GM19438 (cell line): ENCODE measurements at regions not wholly inside any gene's neighbourhood (a gene's known extent, or its start where the extent isn't known, plus 50 kb on each side); places are given as distances from the start of the nearest gene placed in this dataset.
"Not testable (repeated sequence)": the region's sequence is repeated elsewhere in the genome, so short reads cannot be mapped to it uniquely, and the experiment has no call there.

Experiments used
- ATAC-seq: cut with Tn5 transposase; IDR thresholded peaks from one replicate; pipeline ENCODE4 v1.9.1; 2021; ENCODE audit warnings: low read depth; ENCODE audit not compliant: unreplicated experiment

DNA sequence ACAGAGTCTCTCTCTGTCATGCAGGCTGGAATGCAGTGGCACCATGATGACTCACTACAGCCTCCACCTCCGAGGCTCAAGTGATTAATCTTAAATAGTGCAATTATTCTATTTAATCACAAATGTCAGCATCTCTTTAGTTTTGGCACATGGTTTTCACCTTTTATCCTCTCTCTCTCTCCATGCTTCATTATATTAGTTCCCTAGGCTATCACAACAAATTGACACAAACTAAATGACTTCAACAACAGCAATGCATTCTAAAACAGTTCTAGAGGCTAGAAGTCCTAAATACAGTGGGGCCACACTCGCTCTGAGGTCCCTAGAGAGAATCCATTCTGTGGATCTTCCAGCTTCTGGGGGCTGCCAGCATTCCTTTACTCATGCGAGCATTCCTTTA is 178.2 kb upstream of the ZNG1F start:
- ATAC-seq: not testable (repeated sequence)

DNA sequence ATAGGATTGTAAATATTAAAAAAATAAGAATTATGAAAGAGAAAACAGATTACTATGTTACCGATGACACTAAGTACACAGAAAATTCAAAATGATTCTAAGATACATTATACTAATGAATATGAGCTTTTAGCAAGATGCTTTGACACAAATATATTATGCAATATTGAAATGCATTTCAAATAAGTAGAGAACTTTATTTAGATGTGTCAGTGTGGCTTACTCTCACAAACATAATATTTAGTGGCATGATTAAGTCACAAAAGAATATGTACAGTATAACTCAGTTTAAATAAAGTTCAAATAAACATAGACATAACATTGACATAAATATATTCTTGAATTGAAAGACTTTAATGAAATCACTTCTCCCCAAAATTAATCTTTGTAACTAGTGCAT is 172.7 kb upstream of the ZNG1F start:
- not testable (repeated sequence) for ATAC-seq

DNA sequence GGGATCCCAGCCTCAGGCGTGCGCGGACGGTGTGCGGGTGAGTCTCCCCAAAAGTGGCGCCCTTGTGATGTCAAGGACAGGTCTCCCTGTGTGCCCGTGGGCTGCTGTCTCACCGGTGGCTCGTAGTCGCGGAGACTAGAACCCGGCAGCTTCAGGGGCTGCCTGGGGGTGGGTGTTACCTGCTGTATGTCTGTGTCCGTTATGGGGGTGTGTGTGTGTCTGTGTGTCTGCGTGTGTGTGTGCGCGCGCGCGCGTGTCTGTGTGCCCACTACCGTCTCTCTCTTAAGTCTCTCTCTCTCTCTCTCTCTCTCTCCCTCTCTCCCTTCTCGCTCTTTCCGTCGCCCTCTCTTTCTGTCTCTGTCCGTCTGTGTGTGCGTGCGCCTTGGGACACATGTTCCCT is 170.0 kb upstream of the ZNG1F start:
- not testable (repeated sequence) for ATAC-seq

DNA sequence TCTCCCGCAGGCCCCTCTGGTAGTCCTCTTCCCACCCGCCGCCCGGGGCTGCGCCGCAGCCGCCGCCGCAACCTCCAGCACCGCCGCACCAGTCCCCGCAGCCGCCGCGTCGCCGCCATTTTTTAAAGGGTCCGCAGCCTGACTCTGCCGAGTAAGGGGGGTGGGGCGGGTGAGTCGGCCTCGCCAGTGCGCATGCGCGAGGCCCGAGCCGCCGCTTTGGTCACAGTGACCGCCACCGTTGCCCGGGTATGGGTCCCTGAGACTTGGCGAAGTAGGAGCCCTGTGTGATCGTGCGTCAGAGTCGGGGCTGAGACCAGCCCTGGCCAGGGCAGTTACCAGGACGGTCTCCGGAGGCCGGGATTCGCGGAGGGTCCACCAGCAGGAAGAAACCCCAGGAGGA is 169.6 kb upstream of the ZNG1F start:
- ATAC-seq: not testable (repeated sequence)

DNA sequence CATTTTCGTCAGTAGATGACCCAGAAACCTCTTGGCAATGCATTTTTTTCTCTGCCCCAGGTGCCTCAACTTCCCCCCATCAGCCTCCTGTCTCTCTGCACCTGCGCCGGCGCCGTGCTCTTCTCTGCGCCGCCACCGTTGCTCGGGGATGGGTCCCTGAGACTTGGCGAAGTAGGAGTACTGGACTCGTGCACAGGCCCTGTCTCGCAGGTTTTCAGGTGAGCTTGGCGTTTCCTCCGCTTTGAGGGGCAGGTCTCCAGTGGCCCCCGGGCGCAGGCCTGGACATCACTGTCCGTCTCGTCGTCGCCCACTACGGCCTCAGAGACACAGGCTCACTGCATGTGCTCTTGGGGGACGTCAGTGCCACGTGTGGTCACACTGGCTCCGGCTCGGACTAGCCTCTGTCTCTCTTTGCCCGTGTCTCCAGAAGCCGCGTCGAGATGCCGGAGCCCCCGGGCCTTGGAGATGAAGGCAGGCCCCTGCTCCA is 168.8 kb upstream of the ZNG1F start:
- not testable (repeated sequence) for ATAC-seq

DNA sequence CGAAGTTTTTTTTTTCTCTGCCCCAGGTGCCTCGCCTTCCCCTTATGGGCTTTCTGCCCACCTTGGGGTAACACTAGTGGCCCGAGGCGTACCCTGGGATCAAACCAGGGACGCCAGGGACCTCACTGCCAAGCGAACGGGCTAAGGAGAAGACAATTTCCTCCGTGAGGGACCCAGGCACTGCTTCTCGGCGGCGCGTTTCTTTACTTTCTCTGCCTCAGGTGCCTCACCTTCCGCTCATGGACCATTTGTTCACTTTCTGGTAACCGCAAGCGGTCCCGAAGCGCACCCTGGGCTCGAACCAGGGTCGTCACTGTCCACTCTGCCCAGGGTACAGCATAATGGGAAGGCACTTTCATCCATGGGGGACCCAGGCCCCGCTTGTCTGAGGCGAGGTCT is 168.2 kb upstream of the ZNG1F start:
- ATAC-seq: not testable (repeated sequence)

DNA sequence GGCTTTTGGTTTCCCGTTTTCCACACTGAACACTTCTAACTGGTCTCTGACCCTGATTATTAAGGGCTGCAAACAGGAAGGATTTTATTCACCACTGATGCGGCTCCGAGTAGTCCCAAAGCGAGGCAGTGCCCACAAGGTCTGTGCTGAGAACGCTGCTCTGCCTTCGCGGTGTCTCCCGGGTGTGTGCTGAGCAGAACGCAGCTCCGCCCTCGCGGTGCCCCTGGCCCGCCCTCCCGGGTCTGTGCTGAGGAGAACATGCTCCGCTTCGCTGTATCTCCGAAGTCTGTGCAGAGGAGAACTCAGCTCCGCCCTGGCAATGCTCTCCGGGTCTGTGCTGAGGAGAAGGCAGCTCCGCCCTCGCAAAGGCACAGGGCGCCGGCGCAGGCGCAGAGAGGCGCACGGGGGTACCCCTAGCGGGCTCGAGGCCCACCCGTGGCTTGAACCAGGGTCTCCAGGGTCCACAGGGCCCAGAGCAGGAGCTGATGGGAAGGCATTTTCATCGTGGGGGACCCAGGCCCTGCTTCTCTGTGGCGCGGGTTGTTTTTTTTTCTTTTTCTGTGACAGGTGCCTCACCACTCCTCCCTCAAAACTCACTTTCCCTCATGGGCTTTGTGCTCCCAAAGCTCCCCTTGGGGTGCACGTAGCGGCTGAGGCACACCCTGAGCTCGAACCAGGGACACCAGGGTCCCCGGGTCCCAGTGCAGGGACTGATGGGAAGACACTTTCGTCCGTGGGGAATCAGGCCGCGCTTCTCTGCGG is 167.7 kb upstream of the ZNG1F start:
- not testable (repeated sequence) for ATAC-seq

DNA sequence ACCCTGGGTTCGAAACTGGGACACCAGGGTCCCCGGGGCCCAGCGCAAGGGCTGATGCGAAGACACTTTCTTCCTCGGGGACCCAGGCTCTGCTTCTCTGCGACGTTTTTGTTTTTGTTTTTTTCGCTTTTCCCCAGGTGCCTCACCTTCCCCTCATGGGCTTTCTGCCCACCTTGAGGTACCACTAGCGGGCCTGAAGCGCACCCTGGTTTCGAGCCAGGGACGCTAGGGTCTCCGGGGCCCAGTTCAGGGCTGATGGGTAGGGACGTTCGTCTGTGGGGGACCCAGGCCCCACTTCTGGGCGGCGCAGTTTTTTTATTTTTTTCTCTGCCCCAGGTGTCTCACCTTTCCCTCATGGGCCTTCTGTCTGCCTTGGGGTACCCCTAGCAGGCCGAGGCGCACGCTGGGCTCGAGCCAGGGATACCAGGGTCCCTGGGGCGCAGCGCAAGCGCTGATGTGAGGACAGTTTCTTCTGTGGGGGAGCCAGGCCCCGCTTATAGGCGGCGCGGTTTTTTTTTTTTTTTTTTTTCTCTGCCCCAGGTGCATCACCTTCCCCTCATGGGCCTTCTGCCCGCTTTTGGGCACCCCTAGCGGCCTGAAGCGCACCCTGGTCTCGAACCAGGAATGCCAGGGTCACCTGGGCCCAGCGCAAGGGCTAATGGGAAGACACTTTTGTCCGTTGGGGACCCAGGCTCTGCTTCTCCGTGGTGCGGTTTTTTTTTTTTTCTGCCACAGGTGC is 166.8 kb upstream of the ZNG1F start:
- not testable (repeated sequence) for ATAC-seq

DNA sequence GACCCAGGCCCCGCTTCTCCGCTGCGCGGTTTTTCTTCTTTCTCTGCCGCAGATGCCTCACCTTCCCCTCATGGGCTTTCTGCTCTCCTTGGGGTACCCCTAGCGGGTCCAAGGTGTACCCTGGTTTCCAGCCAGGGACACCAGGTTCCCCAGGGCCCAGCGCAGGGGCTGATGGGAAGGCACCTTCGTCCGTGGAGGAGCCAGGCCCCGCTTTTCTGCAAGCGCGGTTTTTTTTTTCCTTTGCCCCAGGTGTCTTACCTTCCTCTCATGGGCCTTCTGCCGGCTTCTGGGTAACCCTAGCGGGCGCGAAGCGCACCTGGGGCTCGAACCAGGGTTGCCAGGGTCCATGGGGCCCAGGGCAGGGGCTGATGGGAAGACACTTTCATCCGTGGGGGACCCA is 165.9 kb upstream of the ZNG1F start:
- ATAC-seq: not testable (repeated sequence)

DNA sequence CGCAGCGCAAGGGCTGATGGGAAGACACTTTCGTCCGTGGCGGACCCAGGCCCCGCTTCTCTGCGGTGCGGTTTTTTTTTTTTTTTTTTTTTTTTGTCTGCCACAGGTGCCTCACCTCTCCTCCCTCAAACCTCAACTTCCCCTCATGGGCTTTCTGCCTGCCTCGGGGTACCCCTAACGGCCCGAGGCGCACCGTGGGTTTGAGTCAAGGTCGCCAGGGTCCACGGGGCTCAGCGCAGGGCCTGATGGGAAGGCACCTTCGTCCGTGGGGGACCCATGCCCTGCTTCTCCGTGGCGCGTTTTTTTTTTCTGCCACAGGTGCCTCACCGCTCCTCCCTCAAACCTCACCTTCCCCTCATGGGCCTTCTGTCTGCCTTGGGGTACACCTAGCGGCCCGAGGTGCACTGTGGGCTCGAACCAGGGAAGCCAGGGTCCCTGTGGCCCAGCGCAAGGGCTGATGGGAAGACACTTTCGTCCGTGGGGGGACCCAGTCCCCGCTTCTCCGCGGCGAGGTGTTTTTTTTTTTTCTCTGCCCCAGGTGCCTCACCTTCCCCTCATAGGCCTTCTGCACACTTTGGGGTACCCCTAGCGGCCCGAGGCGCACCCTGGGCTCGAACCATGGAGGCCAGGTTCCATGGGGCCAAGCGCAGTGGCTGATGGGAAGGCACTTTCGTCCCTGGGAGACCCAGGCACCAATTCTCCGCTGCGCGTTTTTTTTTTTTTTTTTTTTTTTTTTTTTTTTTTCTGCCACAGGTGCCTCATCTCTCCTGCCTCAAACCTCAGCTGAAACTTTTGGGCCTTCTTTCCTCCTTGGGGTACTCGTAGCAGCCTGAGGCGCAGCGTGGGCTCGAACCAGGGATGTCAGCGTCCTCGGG is 165.2 kb upstream of the ZNG1F start:
- not testable (repeated sequence) for ATAC-seq

DNA sequence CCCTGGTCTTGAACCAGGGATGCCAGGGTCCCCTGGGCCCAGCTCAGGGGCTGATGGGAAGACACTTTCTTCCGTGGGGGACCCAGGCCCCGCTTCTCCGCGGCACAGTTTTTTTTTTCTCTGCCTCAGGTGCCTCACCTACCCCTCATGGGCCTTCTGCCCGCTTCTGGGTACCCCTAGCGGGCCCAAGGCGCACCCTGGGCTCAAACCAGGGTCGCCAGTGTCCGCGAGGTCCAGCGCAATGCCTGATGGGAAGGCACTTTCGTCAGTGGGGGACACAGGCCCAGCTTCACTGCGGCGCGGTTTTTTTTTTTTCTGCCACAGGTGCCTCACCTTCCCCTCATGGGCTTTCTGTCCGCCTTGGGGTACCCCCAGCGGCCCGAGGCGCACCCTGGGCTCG is 163.9 kb upstream of the ZNG1F start:
- not testable (repeated sequence) for ATAC-seq

DNA sequence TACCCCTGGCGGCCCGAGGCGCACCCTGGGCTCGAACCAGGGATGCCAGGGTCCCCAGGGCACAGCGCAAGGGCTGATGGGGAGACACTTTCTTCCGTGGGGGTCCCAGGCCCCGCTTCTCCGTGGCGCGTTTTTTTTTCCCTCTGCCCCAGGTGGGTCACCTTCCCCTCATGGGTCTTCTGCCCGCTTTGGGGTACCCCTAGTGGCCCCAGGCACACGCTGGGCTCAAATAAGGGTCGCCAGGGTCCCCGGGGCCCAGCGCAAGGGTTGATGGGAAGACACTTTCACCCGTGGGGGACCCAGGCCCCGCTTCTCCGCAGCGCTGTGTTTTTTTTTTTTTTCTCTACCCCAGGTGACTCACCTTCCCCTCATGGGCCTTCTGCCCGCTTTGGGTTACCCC is 163.3 kb upstream of the ZNG1F start:
- ATAC-seq: not testable (repeated sequence)

DNA sequence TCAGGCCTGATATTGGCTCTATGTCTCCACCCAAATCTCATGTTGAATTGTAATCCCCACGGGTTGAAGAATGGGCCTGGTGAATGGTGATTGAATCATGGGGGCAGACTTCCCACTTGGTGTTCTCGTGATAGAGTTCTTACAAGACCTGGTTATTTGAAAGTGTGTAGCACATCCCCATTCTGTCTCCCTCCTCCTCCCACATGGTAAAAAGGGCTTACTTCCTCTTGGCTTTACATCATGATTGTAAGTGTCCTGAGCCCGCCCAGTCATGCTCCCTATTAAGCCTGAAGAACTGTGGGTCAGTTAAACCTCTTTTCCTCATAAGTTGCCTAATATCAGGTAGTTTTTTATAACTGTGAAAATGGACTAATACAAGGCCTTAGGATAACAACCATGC is 158.8 kb upstream of the ZNG1F start:
- not testable (repeated sequence) for ATAC-seq

DNA sequence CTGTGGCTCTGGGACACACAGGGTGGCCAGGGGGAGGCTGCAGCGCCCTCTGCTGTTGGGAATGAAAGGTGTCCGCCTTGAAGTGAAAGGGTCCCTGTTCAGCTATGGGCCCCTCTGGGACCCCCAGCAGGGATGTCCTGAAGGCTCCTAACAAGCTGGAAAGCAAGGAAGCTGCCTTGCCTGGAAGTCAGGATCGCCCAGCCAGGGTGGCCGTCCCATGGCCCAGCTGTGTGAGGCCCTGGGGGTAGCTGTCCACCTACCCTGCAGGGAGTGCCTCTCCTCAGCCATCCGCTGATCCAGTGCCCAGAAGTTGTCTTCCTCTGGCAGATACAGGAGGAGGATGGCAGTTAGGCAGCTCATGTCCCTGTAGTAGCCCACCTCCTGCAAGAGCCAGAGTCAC is 143.4 kb upstream of the ZNG1F start:
- not testable (repeated sequence) for ATAC-seq

DNA sequence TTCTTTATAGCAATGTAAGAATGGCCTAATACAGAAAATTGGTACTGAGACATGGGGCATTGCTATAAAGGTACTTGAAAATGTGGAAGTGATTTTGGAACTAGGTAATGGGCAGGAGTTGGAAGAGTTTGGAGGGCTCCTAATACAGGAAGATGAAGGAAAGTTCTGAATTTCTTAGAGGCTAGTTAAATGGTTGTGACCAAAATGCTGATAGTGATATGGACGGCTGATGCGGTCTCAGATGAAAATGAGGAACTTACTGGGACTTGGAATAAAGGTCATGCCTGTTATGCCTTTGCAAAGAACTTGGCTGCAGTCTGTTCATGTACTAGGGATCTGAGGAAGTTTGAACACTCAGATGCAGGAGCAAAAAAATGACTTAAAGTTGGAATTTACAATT is 132.2 kb upstream of the ZNG1F start:
- not testable (repeated sequence) for ATAC-seq

DNA sequence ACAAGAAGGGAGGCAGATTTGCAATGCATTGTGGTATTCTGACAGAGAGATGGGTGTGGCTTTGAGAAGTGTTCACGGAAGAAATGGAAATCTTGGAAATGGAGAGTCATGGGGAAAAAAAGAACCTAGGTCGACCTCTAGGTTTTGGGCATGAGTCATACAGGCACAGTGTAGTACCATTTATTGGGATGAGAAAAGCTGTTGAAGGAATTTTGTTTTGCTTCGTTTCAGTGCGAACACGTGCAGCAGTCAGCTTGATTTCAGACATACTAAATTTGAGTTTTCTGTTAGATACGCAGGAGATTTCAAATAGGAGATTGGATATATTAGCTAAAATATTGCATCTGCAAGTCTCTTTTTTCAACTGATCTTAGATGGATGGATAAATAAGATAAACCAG is 119.8 kb upstream of the ZNG1F start:
- not testable (repeated sequence) for ATAC-seq

DNA sequence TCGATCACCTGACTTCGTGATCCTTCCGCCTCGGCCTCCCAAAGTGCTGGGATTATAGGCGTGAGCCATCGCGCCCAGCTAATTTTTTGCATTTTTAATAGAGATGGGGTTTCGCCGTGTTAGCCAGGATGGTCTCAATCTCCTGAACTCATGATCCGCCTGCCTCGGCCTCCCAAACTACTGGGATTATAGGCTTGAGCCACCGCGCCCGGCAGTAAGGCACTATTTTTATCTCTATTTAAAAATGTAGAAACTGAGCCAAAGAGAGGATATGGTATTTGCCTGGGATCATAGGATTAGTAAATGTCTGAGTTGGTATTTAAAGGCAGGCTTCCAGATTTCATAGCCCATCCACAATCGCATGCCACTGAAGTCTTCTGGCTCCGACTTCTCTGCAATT is 96.6 kb upstream of the ZNG1F start:
- ATAC-seq: not testable (repeated sequence)

DNA sequence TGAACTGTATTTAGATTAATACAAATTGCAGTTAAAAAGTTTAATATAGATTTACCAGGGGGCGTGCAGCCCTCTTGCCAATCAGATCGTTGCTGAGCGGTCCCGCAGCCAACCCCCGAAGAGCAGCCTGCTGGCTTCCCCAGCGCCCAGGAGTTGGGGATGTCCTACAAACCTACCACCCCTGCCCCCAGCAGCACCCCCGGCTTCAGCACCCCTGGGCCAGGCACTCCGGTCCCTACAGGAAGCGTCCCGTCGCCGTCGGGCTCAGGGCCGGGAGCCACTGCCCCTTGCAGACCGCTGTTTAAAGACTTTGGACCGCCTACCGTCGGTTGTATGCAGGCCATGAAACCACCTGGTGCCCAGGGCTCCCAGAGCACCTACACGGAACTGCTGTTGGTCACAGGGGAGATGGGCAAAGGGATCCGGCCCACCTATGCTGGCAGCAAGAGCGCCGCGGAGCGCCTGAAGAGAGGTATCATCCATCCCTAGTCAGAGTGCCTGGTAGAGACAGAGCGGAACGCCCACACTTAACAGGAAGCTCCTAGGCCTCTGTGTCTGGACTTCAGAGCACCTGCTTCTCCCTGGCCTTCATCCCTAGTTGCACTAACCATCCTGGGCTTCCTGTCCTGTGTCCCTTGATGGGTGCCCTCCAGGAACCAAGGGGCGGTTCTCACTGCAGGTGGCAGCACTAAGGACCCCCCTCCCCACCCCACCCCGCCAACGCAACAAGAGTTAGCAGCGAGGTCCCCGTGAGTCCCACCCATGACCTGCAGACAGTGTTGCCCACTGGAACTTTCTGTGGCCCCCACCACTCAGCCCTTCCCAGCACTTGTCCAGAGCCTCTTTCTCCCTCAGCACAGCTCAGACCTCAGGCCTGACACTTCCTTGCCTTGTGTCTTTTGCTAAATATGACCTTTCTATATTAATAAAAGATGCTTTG is 91.5 kb upstream of the ZNG1F start:
- ATAC-seq: peak; percentile 77

DNA sequence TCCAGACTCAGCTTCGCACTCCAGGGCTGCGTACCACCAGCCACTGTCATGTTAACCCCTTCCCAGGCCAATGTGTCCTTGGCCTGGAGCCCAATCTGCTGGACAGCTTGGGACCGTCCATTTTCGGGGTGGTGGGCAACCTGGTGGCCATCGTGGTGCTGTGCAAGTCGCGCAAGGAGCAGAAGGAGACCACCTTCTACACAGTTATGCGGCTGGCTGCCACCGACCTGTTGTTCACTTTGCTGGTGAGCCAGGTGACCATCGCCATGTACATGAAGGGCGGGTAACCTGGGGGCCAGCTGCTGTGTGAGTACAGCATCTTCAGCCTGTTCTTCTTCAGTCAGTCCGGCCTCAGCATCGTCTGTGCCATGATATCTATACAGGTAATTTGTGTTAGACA is 90.3 kb upstream of the ZNG1F start:
- ATAC-seq: not testable (repeated sequence)

DNA sequence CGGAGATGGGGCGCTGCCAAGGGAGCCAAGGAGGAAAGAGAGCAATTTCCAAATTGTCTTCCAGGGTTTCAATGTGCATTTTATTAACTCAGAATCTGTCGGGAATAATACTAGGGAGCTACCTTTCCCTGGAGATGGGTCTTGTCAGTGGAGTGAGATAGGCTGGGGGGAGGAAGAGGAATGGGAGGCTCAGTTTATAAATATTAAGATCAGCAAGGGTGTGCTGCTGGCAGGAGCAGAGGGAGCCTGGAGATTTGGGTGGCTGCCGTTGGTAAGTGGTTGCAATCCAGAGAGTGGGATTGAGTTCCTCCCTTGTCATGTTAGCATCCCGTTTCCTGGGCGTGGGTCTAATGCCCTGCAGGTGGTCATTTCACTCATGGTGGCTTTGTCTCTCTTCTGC is 89.9 kb upstream of the ZNG1F start:
- not testable (repeated sequence) for ATAC-seq
